Fibroblast of peridontal ligament (primary cell): ENCODE measurements at regions not wholly inside any gene's neighbourhood (a gene's known extent, or its start where the extent isn't known, plus 50 kb on each side); places are given as distances from the start of the nearest gene placed in this dataset.

Experiments used
- DNase-seq: peaks from one replicate; pipeline ENCODE4 v3.0.0-alpha.2; 2010; ENCODE audit errors: extremely low read depth

DNA sequence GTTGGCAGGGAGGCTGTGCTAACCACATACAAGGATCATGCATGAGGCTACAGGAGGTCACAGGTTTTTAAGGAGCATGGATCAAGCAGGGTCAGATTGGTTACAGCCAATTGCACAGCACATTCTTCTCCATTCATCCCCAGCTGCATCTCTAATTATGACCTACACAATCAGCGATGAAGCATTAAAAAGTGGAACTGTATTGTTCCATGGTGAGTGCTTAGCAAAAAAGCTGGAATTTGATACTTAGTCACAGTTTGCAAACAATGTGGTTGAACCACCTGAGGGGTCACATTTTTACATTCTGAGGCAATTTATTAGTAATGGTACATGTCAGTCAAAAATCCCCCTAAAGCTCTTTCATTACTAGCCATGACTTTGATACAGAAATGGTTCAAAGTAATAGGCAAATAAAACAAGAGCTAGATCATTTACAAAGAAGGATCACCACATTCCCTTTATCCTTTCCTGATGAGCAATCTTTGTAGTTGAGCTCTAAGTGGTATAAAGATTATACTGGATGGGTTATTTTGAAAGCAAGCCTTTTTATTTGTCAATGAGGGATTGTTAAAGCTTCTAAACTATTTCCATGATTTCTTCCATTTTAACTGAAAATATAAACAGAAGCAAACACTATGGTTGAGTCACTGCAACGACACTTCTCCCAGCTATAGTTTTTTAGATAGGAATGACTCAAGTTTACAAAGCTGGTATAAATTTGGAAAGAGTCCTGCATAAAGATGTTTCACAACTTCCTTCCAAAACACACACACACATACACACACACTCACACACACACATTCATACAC, 217.8 kb upstream of the SEMA3A start:
- peak; percentile 99 for DNase-seq

DNA sequence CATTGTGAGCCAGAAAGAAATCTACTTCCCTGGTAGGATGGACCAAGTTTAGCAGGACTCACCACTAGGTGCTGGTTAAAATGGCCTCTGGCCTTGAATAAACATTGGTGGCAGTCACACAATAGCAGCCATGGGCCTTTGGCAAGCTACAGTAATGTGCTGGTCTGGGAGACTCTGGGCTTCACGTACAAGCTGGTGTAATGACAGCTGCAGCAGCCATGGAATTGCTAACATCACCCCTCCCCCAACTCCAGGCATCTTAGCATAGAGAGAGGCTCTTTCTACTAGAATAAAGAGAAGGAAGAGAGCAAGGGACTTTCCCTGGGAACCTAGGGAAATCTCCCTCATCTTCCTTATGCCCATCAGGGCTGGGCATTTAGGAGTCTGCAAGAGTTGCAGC, 205.1 kb upstream of the SEMA3A start:
- DNase-seq = no peak

- no peak for DNase-seq
Measured at GRCh38 chr7:84394219-84394618, 199.6 kb upstream of the SEMA3A start.

DNA sequence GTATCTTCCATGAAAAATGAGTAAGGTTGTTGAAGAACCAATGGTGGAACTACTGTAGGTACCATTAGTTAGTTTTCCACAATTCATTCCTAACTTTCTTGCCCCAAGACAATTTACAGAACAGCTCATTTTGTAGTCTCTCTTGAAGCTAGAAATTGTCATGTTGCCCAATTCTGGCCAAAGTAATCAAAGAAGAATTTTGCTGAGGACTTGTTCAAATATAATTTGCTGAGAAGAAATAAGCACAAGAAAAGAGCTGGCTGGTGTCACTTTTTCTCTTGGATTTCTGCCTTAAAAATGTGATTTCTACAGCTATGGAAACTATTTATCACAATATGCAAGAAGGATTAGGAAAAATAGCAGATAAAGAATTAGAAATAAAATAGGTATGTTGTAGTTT, 199.2 kb upstream of the SEMA3A start:
- peak; percentile 94 for DNase-seq

- no peak for DNase-seq
Measured at GRCh38 chr7:84390845-84391244, 196.3 kb upstream of the SEMA3A start.

- no peak for DNase-seq
Measured at GRCh38 chr7:84389242-84389641, 194.7 kb upstream of the SEMA3A start.

DNA sequence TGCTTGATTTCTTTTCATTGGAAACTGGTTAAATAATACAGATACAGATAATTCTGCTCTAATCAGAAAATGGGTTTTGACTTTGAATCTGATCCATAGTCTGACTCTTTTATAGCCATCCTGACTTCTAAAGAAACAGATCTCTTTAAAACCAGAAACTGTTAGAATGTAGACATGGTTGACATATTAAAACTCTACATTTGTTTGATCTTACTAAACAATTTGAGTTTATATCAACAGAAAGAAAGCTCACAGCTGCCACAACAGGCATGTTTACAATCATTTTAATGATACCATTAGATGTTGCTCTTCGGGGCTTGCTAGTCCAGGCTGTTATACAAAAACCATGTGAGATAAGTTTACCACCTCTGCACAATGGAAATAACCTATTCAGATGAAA, 193.0 kb upstream of the SEMA3A start:
- no peak for DNase-seq

DNA sequence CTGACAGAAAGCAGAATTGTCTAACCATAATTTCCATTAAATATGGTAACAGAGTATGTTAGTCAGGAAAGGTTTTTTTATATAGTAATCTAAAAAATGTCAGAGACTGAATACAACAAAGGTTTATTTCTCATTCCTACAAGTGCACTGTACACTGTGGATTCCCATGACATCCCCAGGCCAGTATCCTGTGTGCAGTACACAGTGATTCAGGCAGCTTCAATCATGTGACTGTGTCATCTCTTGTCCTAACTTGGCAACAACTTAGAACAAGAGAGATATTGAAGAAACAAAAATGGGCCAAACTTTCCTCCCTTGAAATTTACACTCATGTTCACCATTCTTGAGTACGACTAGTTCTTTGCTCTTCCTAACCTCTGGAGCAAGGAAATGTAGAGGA, 189.8 kb upstream of the SEMA3A start:
- no peak for DNase-seq

GRCh38 chr7:84379446-84379845, 184.9 kb upstream of the SEMA3A start:
- DNase-seq = no peak

DNA sequence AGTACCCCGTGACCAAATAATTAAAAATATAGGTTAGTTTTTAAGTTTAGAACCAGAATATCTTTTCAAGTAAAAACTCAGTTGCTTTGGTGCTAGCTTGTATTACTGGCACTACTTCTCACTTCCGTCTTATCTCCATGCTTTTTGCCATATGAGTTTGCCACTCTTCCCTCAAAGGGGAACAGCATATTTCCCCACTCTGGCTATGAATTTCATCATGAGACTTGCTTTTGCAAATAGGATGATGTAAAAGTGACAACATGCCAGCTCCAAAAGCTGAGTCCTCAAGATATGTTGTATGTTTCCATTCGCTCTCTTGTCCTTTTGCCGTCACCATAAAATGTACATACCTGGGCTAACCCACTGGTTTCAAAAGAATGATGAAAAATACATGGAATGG, 178.1 kb upstream of the SEMA3A start:
- DNase-seq = peak; percentile 69

- peak; percentile 92 for DNase-seq
Measured at GRCh38 chr7:84372155-84372621, 177.6 kb upstream of the SEMA3A start.

DNA sequence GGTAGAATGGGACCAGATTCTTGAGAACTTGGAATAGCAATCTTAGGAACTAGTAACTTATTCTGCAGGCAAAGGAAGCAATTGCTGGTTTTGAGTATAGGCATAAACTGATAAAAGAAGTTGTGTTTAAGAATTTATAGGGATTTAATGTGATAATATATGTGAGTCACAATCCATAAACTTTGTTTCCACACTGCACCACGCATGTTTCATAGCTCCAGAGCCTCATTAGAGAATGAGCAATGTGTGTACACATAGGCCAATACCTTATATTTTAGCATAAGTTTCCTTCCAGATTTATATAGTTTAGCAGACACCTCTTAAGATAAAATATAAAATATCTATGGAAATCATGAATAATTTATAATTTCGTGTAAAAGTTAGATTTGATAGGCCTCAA, 175.5 kb upstream of the SEMA3A start:
- DNase-seq = no peak

DNA sequence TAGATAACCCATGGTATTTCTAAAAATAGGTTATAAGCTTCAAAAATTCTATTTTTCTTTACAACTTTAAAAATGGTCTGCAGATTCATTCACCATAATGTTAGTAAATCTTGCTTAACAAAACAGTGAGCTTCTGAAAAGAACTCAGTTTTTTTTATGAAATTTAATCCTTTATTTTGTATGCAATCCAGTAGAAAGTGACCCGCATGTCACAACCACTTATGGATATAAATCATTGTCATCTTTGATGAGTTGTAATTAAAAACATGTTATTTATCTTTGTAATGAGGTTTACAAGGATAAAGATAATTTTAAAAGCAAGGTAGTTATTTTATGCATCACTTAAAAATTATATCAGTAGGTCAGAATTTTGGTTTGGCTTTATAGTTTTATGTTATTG, 173.5 kb upstream of the SEMA3A start:
- DNase-seq = no peak

DNA sequence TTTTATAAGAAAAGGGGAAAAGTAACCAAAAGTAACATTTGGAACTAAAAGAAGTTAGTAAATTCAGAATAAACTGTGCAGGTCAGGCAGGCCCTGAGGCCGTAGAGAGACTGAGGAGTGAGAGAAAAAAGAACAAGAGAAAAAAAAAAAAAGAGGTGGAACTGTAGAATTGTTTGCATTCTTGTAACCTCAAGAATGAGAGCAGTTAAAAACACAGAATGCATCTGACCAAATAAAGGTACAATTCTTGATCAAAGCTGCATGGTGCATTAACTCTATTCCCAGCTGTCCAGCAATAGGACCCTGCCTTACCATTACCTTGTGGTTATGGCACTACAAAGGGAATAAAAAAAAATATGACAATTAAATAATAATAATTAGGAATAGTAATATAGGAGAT, 170.1 kb upstream of the SEMA3A start:
- DNase-seq = peak; percentile 29

GRCh38 chr7:84363741-84364140, 169.2 kb upstream of the SEMA3A start:
- DNase-seq = peak; percentile 47

GRCh38 chr7:84362828-84363227, 168.2 kb upstream of the SEMA3A start:
- DNase-seq = no peak

- no peak for DNase-seq
Measured at GRCh38 chr7:84362360-84362759, 167.8 kb upstream of the SEMA3A start.

DNA sequence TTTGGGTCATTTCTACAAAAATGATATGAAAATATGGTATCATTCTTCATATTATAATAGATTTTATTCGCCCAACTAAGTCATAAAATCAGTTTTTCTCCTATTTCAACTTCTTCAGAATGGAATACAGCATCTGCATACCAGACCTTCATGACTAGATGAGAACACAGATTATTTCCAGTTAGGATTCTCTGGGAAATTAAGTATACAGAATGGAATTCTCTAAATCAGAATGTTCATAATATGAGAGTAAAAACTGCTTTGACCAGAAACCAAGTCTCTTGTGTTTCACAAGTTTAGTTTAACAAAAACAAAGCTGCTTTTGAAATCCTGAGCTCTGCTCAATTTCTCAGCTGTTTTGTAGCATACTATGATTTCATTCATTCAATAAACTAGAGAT, 160.3 kb upstream of the SEMA3A start:
- DNase-seq = peak; percentile 74

DNA sequence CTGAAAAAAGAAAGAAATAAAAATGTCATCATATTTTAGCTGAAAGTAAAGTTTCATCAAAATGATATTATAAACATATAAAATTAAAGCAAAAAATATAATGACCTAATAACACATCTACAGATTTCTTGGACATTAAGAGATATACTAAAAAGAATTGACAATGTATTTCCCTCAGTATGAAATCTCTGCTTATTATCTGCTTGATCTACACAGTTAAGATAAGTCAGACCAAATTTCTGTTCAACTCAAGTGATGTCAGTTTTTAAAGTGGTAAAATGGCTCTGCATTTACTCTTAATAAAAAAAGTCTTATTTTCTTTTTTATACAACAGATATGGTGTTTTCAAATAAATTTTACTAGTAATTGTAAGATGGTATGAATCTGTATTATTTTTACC, 159.4 kb upstream of the SEMA3A start:
- DNase-seq = no peak

GRCh38 chr7:84339306-84339705, 144.7 kb upstream of the SEMA3A start:
- peak; percentile 85 for DNase-seq

- DNase-seq = peak; percentile 82
Measured at GRCh38 chr7:84337429-84337828, 142.8 kb upstream of the SEMA3A start.

DNA sequence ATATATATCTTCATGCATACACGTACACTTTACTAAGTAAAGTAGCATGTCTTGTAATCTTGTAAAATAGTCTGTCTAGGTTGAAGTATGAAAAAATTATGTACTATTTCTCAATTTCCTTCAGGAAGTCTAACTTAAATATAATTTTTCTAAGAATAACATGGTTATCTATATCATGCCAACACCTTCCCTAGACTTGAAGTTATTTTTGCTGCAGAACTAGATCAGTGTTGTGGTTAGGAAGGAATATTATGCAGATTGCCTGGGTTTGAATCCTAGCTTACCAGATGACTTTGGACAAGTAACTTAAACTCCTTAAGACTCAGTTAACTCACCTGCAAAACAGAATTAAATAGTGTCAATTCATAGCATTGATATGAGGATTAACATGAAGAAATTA, 142.2 kb upstream of the SEMA3A start:
- DNase-seq = no peak

GRCh38 chr7:84336303-84336702, 141.7 kb upstream of the SEMA3A start:
- peak; percentile 59 for DNase-seq

DNA sequence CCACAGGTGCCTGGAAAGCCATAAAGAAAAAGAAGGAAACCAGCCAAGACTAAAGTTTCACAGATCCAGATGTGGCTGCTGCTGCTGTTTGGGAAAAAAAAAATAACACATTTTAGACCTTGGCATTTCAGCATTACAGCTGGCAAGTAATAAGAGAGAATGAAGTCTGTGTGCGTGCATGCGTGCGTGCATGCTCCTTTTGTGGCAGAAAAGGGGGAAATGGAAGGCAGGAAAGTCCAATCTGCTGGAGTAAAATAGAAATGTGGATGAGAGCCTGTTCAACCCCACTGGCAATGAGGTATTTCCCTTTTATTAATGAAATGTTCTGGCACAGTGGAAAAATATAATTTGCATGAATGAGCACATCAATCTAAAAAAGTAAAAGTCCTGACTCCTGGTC, 137.0 kb upstream of the SEMA3A start:
- peak; percentile 29 for DNase-seq
